T1000 (cell line): ENCODE measurements at regions not wholly inside any gene's neighbourhood (a gene's known extent, or its start where the extent isn't known, plus 50 kb on each side); places are given as distances from the start of the nearest gene placed in this dataset.

Experiments used
- DNase-seq: peaks from one replicate; lab custom pipeline; 2025; ENCODE audit warnings: mixed read lengths; lab: John Stamatoyannopoulos, UW

DNA sequence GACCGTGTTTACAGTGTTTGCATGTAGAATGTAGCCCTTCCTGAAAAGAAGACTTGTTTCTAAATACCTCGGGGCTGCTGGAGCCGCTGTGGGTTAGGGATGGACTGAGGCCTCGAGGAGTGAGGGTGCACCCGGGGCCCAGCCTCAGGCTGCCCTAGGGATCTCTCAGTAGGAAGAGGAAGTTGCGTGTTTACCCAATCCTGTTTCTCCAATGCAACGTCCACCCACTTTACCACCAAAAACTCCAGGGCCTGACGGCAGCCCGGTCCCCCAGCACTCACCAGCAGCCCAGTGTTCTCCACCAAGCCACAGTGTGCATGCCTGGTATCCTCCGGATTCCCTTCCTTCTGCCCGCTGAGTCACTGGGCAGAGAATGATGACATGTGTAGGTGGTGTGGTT is 255.8 kb downstream of the GLI2 start:
- DNase-seq, result no peak

DNA sequence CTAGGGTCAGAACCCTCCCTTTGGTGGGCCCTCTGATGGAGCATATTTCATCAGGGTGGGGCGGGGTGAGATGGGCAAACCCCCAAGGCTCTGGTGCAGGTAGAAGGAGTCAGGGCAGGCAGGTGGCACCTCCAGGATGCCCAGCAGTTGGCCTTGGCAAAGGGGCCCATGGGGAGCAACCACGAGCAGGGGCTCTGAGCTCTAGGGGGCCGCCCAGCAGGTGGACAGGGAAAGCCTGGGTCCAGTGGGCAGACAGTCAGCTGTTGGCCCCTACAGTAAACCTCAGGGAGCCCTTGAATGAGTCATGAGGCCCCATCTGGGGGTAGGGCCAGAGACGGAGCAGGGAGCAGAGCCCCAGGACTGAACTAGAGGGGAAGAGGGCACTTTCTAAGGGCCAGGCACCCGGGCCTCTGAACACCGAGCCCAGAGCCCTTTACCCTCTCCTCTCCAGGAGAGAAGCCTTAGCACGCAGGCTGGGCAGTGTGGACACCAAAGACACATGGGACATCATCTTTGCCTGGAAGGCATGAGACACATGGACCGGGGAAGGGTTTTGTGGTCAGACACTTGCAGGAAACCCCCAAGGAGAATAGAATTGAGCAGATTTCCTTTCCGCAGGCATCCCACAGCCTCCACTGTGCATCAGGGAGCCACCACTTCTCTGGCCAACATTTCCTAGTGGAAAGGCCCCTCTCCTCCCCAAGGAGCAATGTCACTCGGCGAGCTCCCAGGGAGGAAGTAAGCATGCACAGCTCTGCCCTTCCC is 257.3 kb downstream of the GLI2 start:
- no peak for DNase-seq

DNA sequence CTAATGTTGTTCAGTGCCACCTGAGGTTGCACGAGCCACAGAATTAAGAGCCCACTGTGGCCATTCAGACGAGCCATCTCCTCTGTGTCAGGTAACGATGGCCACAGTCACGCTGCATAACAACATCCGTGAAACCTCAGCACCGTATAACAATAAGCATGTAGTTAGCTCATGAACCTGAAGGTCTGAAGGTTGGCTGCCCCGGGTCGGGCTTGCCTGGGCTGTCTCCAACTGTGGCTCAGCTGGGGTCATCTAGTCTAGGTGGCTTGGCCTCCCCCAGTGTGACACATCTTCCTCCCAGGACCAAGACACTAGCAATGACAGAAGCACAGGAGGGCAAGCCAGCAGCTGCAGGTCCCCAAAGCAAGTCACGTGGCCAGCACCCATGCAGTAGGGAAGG is 258.0 kb downstream of the GLI2 start:
- no peak for DNase-seq

DNA sequence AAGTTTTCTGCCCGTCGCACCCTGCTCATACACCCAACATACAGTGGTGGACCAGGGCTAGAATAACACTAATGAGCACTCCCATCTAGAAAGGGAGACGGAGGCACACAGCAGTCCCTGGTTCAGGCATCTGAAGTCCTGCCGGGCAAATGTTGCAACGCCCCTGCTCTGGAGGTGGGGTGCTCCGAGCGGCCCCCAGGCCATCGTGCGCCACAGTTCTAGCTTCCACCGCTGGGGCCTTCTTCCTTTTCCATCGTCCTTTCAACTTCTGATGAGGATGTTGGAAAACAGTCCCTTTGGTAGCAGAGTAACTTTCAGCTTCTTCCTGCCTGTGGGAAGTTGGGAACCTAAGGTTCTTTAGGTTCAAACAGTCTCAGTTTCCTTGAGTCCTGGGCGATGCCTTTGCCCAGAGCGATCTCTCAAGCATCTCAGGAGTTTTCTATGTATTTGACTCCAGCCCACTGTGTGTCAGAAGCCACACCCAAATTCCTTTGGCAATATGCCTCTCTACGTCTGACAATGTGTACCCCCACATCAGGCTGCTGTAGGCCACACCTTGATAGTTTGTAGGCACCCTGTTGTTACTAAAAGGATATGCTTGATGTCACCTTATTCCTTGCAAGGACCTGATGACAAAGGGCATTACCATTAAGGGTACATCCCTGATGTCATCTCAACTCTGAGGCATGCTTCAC is 258.8 kb downstream of the GLI2 start:
- DNase-seq, result no peak

DNA sequence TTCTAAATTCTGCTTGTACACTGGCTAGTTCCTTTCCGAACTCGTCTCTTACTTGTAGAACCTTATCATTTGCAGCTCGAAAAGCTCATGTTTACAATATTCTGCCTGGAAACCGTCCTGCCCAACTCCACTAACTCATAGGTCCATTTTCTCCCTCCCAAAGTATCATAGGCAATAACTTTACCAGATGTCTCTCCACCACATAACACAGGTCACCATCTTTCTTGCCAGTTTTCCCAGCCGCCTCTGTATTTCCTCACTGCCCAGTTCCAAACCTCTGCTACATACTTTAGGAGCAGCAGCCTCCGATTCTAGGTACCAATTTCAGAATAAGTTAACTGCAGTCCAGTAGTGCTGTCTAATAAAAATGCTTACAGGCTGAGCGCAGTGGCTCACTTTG is 259.5 kb downstream of the GLI2 start:
- no peak for DNase-seq

DNA sequence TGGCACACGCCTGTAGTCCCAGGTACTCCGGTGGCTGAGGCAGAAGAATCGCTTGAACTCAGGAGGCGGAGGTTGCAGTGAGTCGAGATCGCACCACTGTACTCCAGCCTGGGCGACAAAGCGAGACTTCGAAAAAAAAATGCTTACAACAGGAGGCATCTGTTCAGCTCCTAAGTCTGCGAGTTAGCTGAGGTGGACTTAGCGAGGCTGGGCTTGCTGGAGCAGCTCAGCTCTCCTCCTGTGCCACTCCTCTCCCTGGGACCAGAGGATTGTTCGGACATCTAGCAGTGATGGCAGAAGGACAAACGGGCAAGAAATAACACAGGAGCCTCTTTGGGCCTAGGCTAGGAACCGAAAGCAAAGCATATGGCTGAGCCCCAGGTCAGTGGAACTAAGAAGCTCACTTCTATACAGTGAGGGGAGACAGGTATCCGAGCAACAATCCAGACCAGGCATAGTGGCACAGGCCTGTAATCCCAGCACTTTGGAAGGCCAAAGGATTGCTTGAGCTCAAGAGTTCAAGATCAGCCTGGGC is 260.1 kb downstream of the GLI2 start:
- DNase-seq, result no peak

DNA sequence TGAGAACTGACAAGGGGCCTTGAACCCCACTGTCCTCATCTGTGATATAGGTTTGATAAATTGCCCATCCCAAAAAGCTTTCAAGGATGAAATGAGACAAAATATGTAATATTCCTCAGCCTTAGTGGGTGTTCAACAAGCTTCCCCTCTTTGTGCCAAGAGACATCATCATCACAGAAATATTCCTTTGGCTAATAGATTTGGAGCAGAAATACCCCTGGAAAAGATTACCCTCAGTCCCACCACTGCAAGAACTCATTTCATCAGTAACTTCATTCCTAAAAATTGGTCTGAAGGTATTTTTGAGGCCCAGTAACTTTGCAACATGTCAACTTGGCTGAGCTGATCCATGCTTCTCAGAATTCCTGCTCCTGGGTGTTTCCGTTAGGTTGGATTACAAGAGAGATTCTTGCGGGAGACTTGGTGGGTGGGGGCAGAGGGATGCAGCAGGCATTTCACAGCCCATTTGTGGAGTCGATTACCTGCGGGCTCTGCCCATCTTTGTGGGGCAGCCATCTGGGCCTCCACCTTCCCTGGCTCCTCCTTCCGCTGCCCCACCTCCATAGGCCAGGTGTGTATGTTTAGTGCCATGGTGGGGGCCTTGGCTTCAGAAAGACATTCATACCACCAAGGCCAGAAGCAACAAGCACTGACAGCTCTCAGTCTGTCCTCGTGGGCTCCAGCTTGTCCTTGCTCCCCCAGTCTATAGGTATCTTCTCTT is 263.9 kb downstream of the GLI2 start:
- DNase-seq, result no peak

DNA sequence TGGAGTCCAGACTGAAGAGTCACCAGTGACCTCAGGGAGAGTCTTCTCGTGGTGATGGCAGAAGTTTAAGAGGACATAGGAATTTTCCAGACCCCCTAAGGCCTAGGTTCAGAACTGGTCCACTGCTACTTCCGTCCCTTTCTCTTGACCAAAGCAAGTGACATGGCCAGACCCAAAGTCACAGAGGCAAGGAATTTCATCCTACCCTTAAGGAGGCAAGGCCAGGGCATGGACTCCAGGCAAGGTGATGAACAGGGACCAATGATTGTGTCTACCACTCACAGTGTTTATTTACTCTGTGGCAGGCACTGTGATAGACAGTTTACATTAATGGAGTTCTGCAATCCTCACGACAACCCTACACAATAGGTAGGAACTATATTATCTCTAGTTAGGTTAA is 265.1 kb downstream of the GLI2 start:
- no peak for DNase-seq

DNA sequence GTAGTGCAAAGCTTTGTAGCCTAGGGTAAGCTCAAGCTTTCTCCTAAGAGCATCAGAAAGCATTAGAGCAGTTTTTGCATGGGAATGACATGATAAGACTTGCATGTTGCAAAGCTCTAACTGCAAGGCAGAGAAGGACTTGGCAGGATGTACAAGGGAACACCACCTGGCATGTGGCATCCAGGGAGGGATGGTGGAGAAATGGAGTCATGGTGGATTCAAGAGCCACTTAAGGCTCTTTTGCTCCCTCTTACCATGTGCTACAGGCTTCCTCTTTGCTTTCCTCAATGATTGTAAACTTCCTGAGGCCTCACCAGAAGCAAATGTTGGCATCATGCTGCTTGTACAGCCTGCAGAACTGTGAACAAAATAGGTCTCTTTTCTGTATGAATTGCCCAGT is 266.0 kb downstream of the GLI2 start:
- no peak for DNase-seq

DNA sequence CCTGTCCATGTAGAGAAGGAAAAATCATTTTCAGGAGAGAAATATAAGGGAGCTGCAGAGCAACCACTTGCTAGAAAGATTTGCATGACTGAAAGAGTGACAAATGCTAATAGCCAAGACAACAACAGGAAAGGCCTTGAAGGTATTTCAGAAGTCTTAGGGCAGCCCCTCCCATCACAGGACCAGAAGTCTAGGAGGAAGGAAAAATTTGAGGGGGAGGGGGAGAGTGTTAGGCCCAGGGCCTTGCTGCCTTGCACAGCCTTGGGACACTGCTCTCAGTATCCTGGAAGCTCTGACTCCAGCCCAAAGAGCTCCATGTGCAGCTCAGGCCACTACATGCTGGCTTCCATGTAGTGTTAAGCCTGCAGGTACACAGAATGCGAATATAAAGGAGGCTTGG is 266.9 kb downstream of the GLI2 start:
- no peak for DNase-seq

DNA sequence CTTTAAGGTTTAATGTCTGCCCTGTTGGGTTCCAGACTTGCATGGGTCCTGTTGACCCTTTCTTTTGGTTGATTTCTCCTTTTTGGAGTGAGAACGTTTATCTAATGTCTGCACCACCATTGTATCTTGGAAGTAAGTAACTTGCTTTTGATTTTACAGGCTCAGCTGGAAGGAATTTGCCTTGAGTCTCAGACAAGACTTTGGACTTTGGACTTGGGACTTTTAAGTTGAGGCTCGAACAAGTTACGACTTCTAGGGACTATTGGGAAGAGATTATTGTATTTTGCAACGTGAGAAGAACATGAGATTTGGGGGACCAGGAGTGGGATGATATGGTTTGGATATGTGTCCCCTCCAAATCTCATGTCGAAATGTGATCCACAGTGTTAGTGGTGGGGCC is 267.7 kb downstream of the GLI2 start:
- DNase-seq, result no peak

DNA sequence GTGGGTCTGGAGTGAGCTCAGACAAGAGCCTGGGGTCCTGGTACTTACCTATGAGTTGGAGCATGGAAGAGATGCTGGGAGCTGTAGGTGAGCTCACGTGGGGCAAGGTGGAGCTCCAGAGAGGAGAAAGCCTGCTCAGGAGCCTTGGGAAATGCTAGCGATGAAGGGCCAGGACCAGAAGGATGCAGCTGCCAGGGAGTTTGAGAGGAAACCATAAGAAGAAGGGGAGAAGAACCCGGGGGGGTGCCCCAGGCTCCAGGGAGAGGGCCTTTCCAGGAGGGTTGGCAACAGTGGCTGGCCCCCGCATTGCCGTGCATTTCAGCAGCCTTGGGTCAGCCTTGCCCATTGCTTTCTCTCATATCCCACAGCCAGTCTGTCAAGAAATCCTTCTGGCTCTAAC is 268.7 kb downstream of the GLI2 start:
- no peak for DNase-seq

DNA sequence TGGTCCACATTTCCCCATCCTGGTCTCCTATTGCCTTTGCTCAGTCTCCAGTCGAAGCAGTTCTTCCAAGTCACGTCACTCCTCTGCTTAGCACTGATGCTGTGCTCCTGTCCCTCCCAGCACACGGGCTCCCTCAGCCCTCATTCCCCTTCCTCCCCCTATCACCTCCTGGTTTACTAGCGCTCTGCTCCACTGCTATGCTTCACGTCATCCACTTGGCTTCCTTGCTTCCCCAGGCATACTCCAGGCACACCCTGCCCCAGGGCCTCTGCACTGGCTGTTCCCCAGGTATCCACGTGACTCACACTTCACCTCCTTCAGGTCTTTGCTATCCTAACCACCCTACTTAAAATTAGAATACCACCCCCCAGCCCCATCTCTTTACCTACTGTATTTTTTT is 269.3 kb downstream of the GLI2 start:
- no peak for DNase-seq

DNA sequence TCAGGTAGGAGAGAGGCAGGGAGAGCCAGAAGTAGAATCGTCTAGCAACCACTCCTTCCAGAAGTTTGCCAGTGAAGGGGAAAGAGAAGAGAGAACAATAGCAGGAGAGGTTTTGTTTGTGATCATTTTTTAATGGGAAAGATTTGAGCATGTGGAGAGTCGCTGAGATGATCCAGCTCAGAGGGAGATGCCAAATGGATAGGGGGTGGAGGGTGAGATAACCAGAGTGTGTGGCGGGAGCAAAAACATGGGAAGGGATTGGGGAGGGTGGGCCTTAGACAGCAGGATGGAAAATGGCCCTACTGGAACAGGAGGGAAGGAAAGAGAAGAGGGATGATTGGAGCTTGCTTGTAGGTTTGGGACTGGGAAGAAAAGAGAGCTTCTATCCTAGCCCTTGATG is 269.8 kb downstream of the GLI2 start:
- no peak for DNase-seq

DNA sequence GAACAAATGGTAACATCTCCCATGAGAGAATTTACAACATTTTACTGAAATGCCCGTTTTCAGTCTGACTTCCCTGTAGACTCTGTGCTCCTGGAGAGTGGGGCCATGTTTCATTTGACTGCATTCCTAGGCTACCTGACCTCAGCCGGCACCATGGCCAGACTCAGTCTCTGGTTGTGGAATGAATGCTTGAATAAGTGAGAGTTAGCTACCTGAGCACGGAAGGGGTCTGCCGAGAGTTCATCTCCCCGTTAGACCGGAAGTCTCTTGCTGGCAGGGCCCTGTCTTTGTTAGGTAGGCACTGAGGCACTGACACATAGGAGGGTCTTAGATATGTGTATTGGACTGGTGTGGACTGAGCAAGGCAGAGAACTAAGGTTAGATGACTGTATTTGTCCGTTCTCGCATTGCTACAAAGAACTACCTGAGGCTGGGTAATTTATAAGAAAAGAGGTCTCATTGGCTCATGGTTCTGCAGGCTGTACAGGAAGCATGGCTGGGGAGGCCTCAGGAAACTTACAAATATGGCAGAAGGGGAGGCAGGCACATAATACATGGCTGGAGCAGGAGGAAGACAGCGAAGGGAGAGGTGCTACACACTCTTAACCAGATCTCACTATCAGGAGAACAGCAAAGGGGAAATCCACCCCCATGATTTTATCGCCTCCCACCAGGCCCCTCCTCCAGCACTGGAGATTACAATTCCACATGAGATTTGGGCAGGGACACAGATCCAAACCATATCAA is 271.2 kb downstream of the GLI2 start:
- no peak for DNase-seq

DNA sequence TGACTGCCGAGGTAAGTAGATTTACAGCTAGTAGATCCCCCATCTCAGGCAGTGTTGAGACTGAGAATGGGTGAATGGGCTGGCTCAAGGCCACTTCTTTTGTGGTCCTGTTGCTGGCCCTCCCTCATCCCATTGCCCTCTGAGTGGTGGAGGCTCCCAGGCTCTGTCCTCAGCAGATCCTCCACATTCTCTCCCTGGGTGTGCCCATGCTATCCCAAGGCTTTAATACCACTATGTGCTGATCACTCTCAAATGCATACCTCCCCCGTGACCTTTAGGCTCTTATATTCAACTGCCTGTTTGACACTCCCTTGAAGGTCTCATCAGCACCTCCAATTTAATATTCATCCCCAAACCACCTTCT is 271.8 kb downstream of the GLI2 start:
- no peak for DNase-seq

DNA sequence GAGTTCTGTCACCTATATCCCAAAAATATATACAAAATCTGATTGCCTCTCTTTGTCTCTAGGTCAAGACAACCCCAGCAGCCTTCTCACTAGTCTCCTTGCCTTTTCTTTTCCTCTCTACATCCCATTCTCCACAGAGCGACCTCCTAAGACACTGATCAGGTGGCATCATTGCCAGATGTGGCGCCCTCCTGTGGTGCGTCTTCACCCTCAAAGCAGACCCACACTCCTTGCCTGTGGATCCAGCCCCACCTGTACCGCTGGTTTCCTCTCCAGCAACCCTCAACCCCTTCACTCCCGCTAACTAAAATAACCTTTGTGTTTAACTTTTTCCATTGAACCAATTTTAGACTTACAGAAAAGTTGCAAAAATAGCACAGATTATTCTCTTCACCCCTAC is 273.3 kb downstream of the GLI2 start:
- DNase-seq, result no peak

DNA sequence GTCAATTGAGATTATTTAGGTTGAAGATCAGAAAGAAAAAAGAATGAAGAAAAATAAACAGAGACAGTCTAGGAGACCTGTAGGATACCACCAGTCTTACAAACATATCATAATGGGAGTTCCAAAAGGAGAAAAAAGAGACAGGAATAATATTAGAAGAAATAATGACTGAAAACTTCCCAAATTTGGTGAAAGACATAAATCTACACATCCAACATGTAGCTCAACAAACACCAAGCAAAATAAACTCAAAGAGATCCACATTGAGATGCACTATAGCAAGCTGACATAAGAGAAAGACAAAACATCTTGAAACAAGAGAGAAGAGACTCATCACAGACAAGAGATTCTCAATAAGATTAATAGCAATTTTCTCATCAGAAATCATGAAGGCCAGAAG is 274.0 kb downstream of the TFCP2L1 start:
- DNase-seq, result no peak

DNA sequence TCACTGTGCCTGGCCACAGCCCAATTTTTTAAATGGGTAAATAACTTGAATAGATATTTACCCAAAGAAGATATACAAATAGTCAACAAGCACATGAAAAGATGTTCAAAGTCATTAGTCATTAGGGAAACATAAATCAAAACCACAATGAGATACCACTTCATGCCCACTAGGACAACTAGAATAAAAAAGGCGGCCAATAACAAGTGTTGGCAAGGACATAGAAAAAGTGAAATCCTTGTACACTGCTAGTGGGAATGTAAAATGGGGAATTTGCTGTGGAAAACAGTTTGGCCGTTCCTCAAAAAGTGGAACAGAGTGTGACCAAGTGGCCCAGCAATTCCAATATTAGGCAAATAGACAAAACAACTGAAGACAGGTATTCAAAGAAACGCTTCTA is 270.1 kb downstream of the TFCP2L1 start:
- DNase-seq, result no peak

DNA sequence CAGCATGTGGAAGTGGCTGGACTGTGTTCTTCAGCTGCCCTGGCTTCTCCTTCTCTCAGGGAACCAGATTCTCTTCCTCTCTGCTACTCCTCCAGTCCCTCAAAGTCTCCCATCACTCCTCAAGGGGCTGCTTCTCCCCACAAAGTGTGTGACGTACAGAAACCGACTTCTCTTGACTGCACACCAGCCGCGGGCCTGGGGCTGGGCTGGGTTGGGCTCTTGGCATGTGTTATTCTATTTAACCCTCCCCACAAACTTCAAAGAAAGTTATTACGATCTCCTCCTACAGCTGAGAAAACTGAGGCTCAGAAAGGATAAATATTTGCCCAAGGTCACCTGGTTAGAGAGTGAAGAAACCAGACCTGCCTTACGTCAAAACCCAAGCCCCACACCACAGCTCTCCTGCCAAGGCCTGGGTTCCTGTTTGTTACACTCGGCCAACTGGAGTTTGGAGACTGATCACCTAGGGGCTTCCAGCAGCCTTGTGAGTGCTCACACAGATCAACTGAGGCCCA is 269.0 kb downstream of the TFCP2L1 start:
- no peak for DNase-seq

DNA sequence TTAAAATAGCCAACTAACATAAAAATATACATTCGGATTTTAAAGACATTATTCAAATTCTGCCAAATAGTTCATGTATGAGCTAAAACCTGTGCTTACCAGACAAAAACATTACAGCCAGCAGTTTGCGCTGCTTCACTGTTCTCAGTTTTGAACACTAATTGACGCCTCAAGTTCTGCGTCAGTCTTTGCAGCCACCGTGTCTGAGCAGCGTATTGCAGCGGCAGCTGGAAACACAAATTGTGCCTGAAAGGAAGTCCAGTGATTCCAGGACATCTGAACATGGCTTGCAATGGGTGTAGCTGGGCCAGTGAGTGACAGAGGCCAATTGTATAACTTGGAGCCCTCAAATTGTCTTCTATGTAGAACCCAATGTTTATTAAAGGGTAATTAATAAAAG is 267.6 kb downstream of the TFCP2L1 start:
- no peak for DNase-seq
